ENCODE measurements at regions not wholly inside any gene's neighbourhood (a gene's known extent, or its start where the extent isn't known, plus 50 kb on each side); places are given as distances from the start of the nearest gene placed in this dataset.

DNA sequence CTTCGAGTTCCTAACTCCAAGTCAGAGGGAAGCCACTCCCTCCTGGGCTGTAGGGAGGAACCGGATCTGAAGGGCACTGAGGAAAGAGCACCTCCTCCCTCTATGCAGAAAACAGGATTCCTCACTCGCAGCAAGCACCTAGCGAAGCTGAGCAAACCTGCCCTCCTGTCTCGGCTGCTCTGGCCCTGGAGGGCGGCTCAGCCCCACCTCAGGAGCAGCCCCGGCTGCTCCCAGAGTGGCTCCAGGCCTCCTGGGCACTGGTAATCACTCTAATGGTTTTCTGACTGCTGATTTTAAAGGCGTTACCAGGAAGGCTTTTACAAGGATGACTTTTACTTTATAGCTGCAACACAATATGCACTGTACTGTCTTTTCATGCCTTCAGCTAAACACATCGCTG, 312.5 kb downstream of the TEX29 start:
- no peak for DNase-seq (ENCODE audit: extremely low read depth, low read depth)
- TF ChIP-seq, protein P1, sequence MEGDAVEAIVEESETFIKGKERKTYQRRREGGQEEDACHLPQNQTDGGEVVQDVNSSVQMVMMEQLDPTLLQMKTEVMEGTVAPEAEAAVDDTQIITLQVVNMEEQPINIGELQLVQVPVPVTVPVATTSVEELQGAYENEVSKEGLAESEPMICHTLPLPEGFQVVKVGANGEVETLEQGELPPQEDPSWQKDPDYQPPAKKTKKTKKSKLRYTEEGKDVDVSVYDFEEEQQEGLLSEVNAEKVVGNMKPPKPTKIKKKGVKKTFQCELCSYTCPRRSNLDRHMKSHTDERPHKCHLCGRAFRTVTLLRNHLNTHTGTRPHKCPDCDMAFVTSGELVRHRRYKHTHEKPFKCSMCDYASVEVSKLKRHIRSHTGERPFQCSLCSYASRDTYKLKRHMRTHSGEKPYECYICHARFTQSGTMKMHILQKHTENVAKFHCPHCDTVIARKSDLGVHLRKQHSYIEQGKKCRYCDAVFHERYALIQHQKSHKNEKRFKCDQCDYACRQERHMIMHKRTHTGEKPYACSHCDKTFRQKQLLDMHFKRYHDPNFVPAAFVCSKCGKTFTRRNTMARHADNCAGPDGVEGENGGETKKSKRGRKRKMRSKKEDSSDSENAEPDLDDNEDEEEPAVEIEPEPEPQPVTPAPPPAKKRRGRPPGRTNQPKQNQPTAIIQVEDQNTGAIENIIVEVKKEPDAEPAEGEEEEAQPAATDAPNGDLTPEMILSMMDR (IDR thresholded peaks at IDR 0.05; ENCODE audit: low read depth, low read length): no peak

- TF ChIP-seq, protein P1 (IDR thresholded peaks at IDR 0.05; ENCODE audit: low read depth, low read length): no peak
- DNase-seq (ENCODE audit: extremely low read depth, low read depth): no peak
Observed at GRCh38 chr13:111633401-111633800, 313.0 kb downstream of the TEX29 start.

GRCh38 chr13:111634410-111634809, 314.0 kb downstream of the TEX29 start:
- DNase-seq (ENCODE audit: extremely low read depth, low read depth): no peak
- TF ChIP-seq, protein P1 (IDR thresholded peaks at IDR 0.05; ENCODE audit: low read depth, low read length): no peak

DNA sequence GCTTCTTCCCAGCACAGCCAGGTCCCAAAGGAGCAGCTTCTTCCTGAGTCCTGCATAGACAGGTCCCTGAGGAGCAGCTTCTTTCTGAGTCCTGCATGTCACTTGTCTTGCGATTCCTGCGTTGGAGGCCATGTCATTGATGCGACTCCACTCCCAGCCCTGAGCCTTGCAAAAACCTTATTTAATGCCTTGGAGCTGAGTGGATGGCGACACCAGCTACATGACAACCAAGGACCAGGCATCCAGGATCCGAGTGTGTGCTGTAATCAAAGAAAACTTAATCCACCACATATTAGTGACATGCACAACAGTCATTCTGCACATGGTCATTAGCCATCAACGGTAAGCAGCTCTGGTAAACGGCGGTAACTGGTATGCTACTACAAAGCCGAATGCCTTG, 315.8 kb downstream of the TEX29 start:
- TF ChIP-seq, protein P1 (IDR thresholded peaks at IDR 0.05; ENCODE audit: low read depth, low read length): no peak
- no peak for DNase-seq (ENCODE audit: extremely low read depth, low read depth)

DNA sequence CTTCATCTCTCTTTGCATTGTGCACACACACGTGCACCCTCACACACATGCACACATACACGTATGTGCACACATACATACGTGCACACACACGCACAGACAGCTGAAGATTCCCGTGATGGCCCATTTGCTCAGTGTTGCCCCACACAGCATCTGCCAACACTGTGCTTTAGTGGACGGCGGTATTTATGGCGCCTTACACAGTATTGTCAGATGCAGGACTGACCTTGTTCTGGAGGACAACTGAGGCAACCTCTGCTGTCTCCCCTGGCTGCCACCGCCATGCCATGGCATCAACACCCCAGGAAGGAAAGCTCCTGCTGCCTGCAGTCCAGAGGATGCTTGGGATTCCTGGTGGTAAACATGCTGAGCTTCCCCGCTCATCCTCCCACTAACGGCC, 316.4 kb downstream of the TEX29 start:
- TF ChIP-seq, protein P1 (IDR thresholded peaks at IDR 0.05; ENCODE audit: low read depth, low read length): no peak
- DNase-seq (ENCODE audit: extremely low read depth, low read depth): no peak

GRCh38 chr13:111637365-111637764, 316.9 kb downstream of the TEX29 start:
- DNase-seq (ENCODE audit: extremely low read depth, low read depth): no peak
- TF ChIP-seq, protein P1 (IDR thresholded peaks at IDR 0.05; ENCODE audit: low read depth, low read length): no peak

DNA sequence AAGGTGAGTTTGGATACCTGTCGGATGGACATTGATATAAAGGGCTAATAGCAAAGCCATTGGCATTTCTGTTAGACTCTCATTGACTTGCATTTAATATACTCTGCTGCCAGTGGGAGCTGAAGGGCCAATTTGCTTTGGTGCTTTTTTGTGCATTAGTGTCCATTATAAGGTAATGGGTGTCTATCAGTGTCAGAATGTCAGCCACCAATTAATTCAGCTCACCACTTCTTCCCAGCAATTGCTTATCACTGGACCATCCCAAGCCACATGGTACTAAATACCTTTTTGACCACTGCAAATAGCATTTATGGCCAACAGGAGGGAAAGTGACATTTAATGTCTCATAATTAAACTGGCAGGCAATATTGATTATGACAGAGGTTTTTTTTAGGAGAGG, 317.8 kb downstream of the TEX29 start:
- no peak for DNase-seq (ENCODE audit: extremely low read depth, low read depth)
- TF ChIP-seq, protein P1 (IDR thresholded peaks at IDR 0.05; ENCODE audit: low read depth, low read length): no peak
